NCI-H1436 (cell line): ENCODE measurements at regions not wholly inside any gene's neighbourhood (a gene's known extent, or its start where the extent isn't known, plus 50 kb on each side); places are given as distances from the start of the nearest gene placed in this dataset.

Source experiments
- DNase-seq: peaks from one replicate; lab custom pipeline; 2025; lab: John Stamatoyannopoulos, UW

GRCh38 chr16:50879873-50880695, 138.2 kb downstream of the CYLD start:
- peak; percentile 84 for DNase-seq

GRCh38 chr16:50878966-50879615, 137.2 kb downstream of the CYLD start:
- peak; percentile 93 for DNase-seq

DNA sequence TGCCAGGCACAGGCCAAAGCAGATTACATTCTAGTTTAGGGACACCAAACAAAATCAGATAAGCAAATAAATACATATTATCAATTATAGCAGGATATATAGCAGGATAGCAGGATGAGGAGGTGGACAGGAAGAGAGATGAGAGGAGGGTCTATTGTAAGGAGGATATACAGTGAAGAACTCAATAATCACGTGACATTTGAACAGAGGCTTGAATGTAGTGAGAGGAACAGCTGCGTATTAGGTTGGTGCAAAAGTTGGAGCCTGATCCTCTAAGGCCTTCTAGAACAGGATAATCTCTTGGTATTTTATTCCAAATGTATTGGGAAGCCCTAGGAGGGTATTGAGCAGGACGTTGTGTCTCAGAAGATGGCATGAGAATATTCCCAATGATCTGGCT, 136.7 kb downstream of the CYLD start:
- DNase-seq: no peak

- DNase-seq: no peak
Observed at GRCh38 chr16:50876263-50876662, 134.4 kb downstream of the CYLD start.

GRCh38 chr16:50868577-50868976, 126.7 kb downstream of the CYLD start:
- DNase-seq: no peak

DNA sequence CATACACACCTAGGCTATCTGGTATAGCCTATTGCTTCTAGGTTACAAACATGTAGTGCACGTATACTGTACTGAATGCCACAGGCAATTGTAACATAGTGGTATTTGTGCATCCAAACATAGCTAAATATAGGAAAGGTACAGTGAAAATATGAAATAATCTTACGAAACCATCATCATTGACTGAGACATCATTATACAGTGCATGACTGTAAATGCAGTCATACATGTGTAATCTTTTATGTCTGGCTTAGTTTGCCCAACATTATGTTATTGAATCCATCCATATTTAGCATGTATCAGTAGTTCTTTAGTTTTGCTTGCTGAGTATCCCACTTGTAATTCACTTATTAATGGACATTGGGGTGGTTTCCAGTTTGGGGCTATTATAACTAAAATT, 124.9 kb downstream of the CYLD start:
- DNase-seq: no peak

DNA sequence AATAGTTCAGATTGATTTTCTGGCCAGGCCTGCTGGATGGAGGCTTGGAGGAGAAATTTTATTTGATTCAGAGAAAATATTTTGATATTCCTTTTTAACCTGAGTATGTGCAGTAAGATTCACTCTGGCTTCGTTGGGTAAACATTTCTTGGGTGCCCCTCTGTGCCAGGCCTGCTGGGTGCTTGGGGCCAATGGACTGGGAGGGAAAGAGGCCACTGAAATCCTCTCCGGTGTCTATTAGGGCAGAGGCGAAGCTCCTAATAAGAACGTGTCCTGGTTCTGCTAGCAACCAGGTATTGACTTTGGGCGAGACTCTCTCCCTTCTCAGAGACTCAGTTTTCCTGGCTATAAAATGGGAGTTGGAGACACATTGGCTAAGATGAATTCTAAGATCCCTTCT, 122.5 kb downstream of the CYLD start:
- no peak for DNase-seq

GRCh38 chr16:50863644-50864144, 121.8 kb downstream of the CYLD start:
- DNase-seq: no peak

DNA sequence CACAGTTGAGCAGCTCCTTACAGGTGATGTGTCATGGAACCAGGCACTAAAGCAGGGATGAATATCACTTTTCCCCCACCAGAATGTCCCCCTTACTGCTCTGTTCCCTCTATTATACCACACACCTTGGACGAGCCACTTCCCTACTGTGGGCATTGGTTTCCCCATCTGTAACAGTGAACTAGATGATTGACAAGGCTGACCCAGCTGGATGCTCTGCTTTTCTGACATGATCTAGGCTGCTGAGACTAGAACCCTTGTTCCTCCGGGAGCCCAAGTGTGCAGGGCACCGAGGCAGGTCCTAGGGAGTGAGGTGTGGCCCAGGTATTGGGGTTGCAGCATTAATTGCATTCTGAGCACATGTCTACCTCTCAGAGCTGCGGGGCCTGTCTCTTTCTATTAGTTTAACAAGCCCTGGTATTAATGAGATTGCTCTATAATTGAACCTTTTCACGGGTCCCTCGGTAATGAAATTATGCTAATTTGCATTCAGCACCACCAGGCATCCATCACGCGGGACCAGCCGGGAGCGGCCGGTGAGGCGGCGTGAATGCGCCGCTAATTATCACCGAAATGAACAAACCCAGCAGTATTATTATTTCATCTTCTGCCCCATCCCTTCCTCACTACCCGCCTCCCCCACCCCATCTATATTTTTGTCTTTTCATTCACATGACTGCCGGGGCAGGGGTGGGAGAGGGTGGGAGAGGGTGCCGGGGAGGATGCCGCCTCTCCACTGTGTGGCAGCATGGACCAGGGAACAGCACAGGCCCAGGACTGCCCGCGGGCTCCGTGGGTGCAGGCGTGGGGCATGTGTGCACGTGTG, 121.1 kb downstream of the CYLD start:
- no peak for DNase-seq

GRCh38 chr16:50861970-50862411, 120.1 kb downstream of the CYLD start:
- DNase-seq: no peak

DNA sequence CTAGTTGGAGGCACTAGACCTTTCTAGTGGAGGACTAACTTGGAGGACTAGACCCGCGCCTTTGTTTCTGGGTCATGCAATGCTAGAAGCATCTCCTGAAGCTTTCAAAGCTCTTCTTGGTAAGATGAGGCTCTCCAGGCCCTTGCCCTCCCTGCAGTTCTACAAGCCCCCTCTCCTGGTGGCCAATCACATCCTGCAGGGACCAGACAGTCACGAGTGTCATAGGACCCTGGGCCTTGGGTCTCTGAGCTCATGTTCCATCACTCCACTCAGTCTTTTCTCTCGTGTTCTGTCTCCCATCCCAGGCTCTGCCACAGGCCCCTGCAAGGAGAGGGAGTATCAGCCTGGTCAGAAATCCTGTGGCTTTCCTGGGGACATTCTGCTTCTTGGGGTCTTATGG, 119.6 kb downstream of the CYLD start:
- no peak for DNase-seq

DNA sequence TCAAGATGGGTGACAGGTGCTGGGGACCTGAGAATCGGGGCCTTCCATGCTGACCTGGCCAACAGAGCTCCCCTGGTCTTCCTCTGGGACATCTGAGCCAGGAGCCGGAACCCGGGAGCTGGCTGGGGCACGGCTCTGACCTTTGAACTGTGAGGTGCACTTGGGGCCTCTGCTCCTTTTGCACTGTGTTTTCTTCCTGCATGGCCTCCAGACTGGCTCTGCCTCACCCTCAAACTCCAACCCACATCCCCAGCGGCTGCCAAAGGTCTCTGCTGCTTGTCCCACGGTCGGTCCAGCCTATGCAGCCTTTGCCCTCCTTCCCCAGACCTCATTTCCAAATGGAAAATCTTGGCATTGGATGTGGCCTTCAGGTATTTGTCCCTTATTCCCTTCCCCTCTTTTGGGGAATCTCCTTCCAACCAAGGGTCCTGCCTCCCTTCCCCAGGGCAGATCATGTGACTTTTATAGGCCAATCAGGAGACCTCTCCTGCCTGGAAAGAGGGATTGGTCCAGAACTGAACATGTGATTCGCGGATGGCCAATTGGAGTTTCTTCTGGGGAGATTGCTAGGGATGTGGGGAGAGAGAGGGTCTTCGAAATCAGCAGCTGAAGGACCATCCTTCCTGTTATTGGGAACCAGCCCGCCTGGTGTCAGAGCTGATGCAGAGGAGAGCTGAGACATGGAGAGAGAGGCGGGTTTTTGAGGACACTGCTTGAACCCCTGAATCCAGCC, 117.9 kb downstream of the CYLD start:
- DNase-seq: no peak

GRCh38 chr16:50858877-50859627, 117.2 kb downstream of the CYLD start:
- DNase-seq: no peak

DNA sequence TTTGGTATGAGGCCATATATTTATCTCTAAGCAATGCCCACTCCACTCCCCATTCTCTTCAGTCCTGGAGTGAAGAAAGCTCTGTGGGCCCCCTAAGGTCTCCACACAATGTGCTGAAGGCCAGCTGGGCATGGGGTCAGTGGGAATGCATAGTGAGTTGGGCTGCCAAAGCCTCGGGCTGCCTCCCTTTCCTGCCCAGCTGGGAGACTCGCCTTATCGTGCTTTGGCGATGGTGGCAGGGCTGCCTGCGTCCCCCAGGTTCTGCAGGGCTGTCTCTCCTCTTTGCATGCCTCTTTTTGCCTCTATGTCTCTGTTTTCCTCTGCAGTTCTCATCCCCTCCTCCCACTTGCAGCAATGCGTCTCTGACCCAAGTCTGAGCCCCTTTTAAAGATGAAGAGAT, 116.5 kb downstream of the CYLD start:
- DNase-seq: no peak

DNA sequence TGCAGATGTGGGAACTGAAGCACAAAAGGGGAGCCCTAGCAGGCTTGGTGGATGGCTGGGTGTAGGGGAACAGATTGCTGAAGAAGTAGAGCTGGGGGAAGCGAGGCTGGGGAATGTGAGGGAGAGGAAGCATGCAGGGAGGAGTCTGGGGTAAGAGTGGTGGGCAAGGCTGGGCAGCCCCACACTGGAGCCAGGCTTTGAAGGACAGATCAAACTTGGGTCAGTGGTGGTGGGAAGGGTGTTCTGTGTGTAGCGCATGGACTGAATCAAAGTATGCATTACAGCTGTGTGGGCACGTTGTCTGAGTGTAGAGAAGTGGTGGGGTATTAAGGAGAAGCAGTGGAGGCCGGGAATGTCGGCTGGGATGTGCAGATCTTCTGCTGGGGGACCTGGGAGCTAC, 116.0 kb downstream of the CYLD start:
- no peak for DNase-seq

- DNase-seq: no peak
Observed at GRCh38 chr16:50856991-50857390, 115.1 kb downstream of the CYLD start.

DNA sequence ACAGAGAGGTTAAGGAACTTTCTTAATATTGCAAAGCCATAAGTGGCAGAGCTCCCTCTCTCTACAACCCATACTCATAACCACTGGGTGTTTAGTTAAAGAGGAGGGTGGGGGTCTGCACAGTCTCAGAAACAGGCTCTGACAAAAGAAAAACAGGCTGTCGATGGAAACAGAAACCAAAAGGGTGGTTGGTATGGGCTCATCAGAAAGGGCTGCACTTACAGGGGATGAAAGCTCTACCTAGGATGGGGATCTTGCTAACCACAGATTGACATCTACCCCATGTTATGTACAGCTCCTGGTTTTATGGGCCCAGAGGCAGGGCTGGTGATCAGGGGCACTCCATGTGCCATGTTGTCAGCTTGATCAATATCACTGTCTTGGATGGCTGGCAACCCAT, 111.4 kb downstream of the CYLD start:
- DNase-seq: no peak
